GM23248 (cell line): ENCODE measurements at regions not wholly inside any gene's neighbourhood (a gene's known extent, or its start where the extent isn't known, plus 50 kb on each side); places are given as distances from the start of the nearest gene placed in this dataset.

ENCODE experiments used
- DNase-seq: peaks from one replicate; pipeline ENCODE4 v3.0.0-alpha.2; 2015
- H2AFZ ChIP-seq: fragments of 200-600 bp; sonication (generic); 2 replicates; pipeline ENCODE4 v1.6.1; 2016; ENCODE audit warnings: antibody characterized with exemption
- H3F3A ChIP-seq: fragments of 200-600 bp; sonication (generic); 2 replicates; pipeline ENCODE4 v1.6.1; 2016; ENCODE audit warnings: mild to moderate bottlenecking, antibody characterized with exemption, mixed run types; ENCODE audit not compliant: insufficient read depth
- H3K27ac ChIP-seq: fragments of 200-600 bp; sonication (generic); 2 replicates; pipeline ENCODE4 v1.5.1; 2016; ENCODE audit warnings: mild to moderate bottlenecking
- H3K27me3 ChIP-seq: fragments of 200-600 bp; sonication (generic); replicated peaks from 2 replicates; pipeline ENCODE4 v1.6.1; 2016; ENCODE audit warnings: mild to moderate bottlenecking; ENCODE audit not compliant: insufficient read depth
- H3K36me3 ChIP-seq: fragments of 200-600 bp; sonication (generic); 2 replicates; pipeline ENCODE4 v1.6.1; 2016; ENCODE audit warnings: low read depth, mild to moderate bottlenecking
- H3K4me1 ChIP-seq: fragments of 200-600 bp; sonication (generic); 2 replicates; pipeline ENCODE4 v1.6.1; 2016; ENCODE audit warnings: mild to moderate bottlenecking; ENCODE audit not compliant: insufficient read depth
- H3K4me2 ChIP-seq: fragments of 200-600 bp; sonication (generic); one replicate; pipeline ENCODE4 v1.6.1; 2016; ENCODE audit warnings: mild to moderate bottlenecking; ENCODE audit not compliant: unreplicated experiment
- H3K4me3 ChIP-seq: fragments of 200-600 bp; sonication (generic); 2 replicates; pipeline ENCODE4 v1.5.1; 2016; ENCODE audit warnings: mild to moderate bottlenecking
- H3K79me2 ChIP-seq: fragments of 200-600 bp; sonication (generic); 2 replicates; pipeline ENCODE4 v1.6.1; 2016; ENCODE audit warnings: mild to moderate bottlenecking; ENCODE audit not compliant: insufficient read depth
- H3K9ac ChIP-seq: fragments of 200-600 bp; sonication (generic); 2 replicates; pipeline ENCODE4 v1.6.1; 2016; ENCODE audit warnings: mild to moderate bottlenecking
- H3K9me2 ChIP-seq: fragments of 200-600 bp; sonication (generic); 2 replicates; pipeline ENCODE4 v1.6.1; 2016; ENCODE audit warnings: mixed run types, mild to moderate bottlenecking, moderate library complexity; ENCODE audit not compliant: insufficient read depth
- H3K9me3 ChIP-seq: fragments of 200-600 bp; sonication (generic); one replicate; pipeline ENCODE4 v1.6.1; 2017; ENCODE audit warnings: low read depth
- H4K20me1 ChIP-seq: fragments of 200-600 bp; sonication (generic); 2 replicates; pipeline ENCODE4 v1.6.0; 2016; ENCODE audit not compliant: insufficient read depth
- EZH2 ChIP-seq: fragments of 200-600 bp; sonication (generic); IDR thresholded peaks from 2 replicates; pipeline ENCODE4 v1.6.1; 2018; ENCODE audit warnings: antibody characterized with exemption, mild to moderate bottlenecking; ENCODE audit not compliant: insufficient read depth, poor library complexity, severe bottlenecking
- EZH2phosphoT487 ChIP-seq: fragments of 200-600 bp; sonication (generic); IDR thresholded peaks from 2 replicates; pipeline ENCODE4 v1.6.1; 2018; ENCODE audit warnings: antibody characterized with exemption, moderate library complexity, mild to moderate bottlenecking, low read depth; ENCODE audit not compliant: insufficient read depth
- WGBS, 2 experiments: methylation state at CpG; one replicate each; pipeline ENCODE4 v1.1.6; 2015 to 2017; ENCODE audit warnings: low lambda C conversion rate in 2 of 2, low coverage in 1 of 2; ENCODE audit errors: missing lambda C conversion rate in 2 of 2; 5-methylcytosine and 5-hydroxymethylcytosine counted together
- in situ Hi-C: fragments of 300-500 bp; cut with MboI; formaldehyde crosslinking; loops from 2 replicates; pipeline ENCODE4 v1.15.0; 2020

- Histone ChIP-seq H3K9me3 (no peaks in the 10 kb centered on the region), H3K4me2 (no peak overlapping the region), H3K27me3 (peaks cover 7% of the 10 kb centered on the region), H3K4me3 (no peak overlapping the region), H3K9ac (no peak overlapping the region), H3K9me2 (no peaks in the 10 kb centered on the region), H3K27ac (no peak overlapping the region), H2AFZ (no peak overlapping the region), H4K20me1 (no peaks in the 10 kb centered on the region), H3K4me1 (no peaks in the 10 kb centered on the region), H3F3A (no peaks in the 10 kb centered on the region), H3K36me3 (no peaks in the 10 kb centered on the region), H3K79me2 (no peaks in the 10 kb centered on the region)
- in situ Hi-C loops: no loop called here
- 61 to 64% methylated on average over 14 of the region's 14 CpGs for WGBS, 2 experiments
- TF ChIP-seq EZH2phosphoT487 (no peak), EZH2 (no peak)
- DNase-seq: no peak
Measured at GRCh38 chr9:135016037-135016640, 71.3 kb upstream of the OLFM1 start.

GRCh38 chr9:135016876-135017275 lies 70.6 kb upstream of the OLFM1 start:
- Histone ChIP-seq H4K20me1 (no peaks in the 10 kb centered on the region), H3K4me2 (no peak overlapping the region), H3K4me1 (no peaks in the 10 kb centered on the region), H3K4me3 (no peak overlapping the region), H3K79me2 (no peaks in the 10 kb centered on the region), H3K27ac (no peak overlapping the region), H3K27me3 (peaks cover 7% of the 10 kb centered on the region), H3K36me3 (no peaks in the 10 kb centered on the region), H2AFZ (no peak overlapping the region), H3K9me3 (no peaks in the 10 kb centered on the region), H3F3A (no peaks in the 10 kb centered on the region), H3K9me2 (no peaks in the 10 kb centered on the region), H3K9ac (no peak overlapping the region)
- DNase-seq: no peak
- no peak for TF ChIP-seq EZH2phosphoT487
- TF ChIP-seq EZH2: no peak
- 45 to 55% methylated on average over 10 of the region's 10 CpGs for WGBS, 2 experiments
- in situ Hi-C loops: no loop called here

GRCh38 chr9:135017899-135018298 lies 69.6 kb upstream of the OLFM1 start:
- Histone ChIP-seq H3K4me2 (no peak overlapping the region), H3K9me3 (no peaks in the 10 kb centered on the region), H3K9ac (no peak overlapping the region), H3K79me2 (no peaks in the 10 kb centered on the region), H3K4me3 (no peak overlapping the region), H4K20me1 (no peaks in the 10 kb centered on the region), H3K27me3 (peaks cover 7% of the 10 kb centered on the region), H3K9me2 (no peaks in the 10 kb centered on the region), H3F3A (no peaks in the 10 kb centered on the region), H2AFZ (no peak overlapping the region), H3K4me1 (no peaks in the 10 kb centered on the region), H3K36me3 (no peaks in the 10 kb centered on the region), H3K27ac (no peak overlapping the region)
- 23 to 30% methylated on average over 4 of the region's 4 CpGs for WGBS, 2 experiments
- DNase-seq: peak; percentile 15
- in situ Hi-C loops: no loop called here
- TF ChIP-seq EZH2: no peak
- TF ChIP-seq EZH2phosphoT487: no peak

GRCh38 chr9:135018306-135018915 lies 69.1 kb upstream of the OLFM1 start:
- Histone ChIP-seq H3K4me3 (no peak overlapping the region), H3K9me3 (no peaks in the 10 kb centered on the region), H4K20me1 (no peaks in the 10 kb centered on the region), H2AFZ (no peak overlapping the region), H3K9ac (no peak overlapping the region), H3K4me1 (no peaks in the 10 kb centered on the region), H3K27ac (no peak overlapping the region), H3K4me2 (no peak overlapping the region), H3K9me2 (no peaks in the 10 kb centered on the region), H3K27me3 (peaks cover 7% of the 10 kb centered on the region), H3F3A (no peaks in the 10 kb centered on the region), H3K36me3 (no peaks in the 10 kb centered on the region), H3K79me2 (no peaks in the 10 kb centered on the region)
- no peak for DNase-seq
- in situ Hi-C loops: no loop called here
- WGBS, 2 experiments: 49 to 50% methylated on average over 8 to 13 of the region's 13 CpGs
- TF ChIP-seq EZH2 (no peak), EZH2phosphoT487 (no peak)
